KMS-11 (cell line): ENCODE measurements at regions not wholly inside any gene's neighbourhood (a gene's known extent, or its start where the extent isn't known, plus 50 kb on each side); places are given as distances from the start of the nearest gene placed in this dataset.

Experiments
- H2AFZ ChIP-seq: fragments of 200-600 bp; sonication (generic); 2 replicates; pipeline ENCODE4 v1.6.1; 2016; ENCODE audit warnings: antibody characterized with exemption, mixed run types, low read depth
- H3K27ac ChIP-seq: fragments of 200-600 bp; sonication (generic); 2 replicates; pipeline ENCODE4 v1.6.1; 2016; ENCODE audit warnings: mild to moderate bottlenecking, mixed run types
- H3K27me3 ChIP-seq: fragments of 200-600 bp; sonication (generic); 2 replicates; pipeline ENCODE4 v1.6.1; 2017; ENCODE audit warnings: mild to moderate bottlenecking, low read depth, mixed run types, moderate library complexity; ENCODE audit not compliant: insufficient read depth
- H3K36me3 ChIP-seq: fragments of 200-600 bp; sonication (generic); 2 replicates; pipeline ENCODE4 v1.6.1; 2017; ENCODE audit warnings: mild to moderate bottlenecking, mixed run types; ENCODE audit not compliant: insufficient read depth
- H3K4me1 ChIP-seq: fragments of 200-600 bp; sonication (generic); 2 replicates; pipeline ENCODE4 v1.6.1; 2016; ENCODE audit warnings: mild to moderate bottlenecking, low read depth, mixed run types; ENCODE audit not compliant: poor library complexity, severe bottlenecking
- H3K4me2 ChIP-seq: fragments of 200-600 bp; sonication (generic); 2 replicates; pipeline ENCODE4 v1.7.0; 2016; ENCODE audit warnings: mild to moderate bottlenecking, mixed run types
- H3K4me3 ChIP-seq: fragments of 200-600 bp; sonication (generic); IDR thresholded peaks from 2 replicates; pipeline ENCODE4 v1.6.1; 2017; ENCODE audit warnings: low read depth, low read length, mixed read lengths; ENCODE audit not compliant: insufficient read depth
- H3K79me2 ChIP-seq: fragments of 200-600 bp; sonication (generic); 2 replicates; pipeline ENCODE4 v1.6.1; 2016; ENCODE audit warnings: low read depth, mixed run types; ENCODE audit not compliant: insufficient read depth
- H3K9ac ChIP-seq: fragments of 200-600 bp; sonication (generic); 2 replicates; pipeline ENCODE4 v1.6.1; 2016; ENCODE audit warnings: mild to moderate bottlenecking, mixed run types
- H4K20me1 ChIP-seq: fragments of 200-600 bp; sonication (generic); 2 replicates; pipeline ENCODE4 v1.6.1; 2016; ENCODE audit warnings: mild to moderate bottlenecking, mixed run types; ENCODE audit not compliant: insufficient read depth
- TF ChIP-seq, protein P1 (sequence below): fragments of 200-600 bp; sonication (generic); conservative IDR thresholded peaks from 2 replicates; pipeline ENCODE4 v1.6.1; 2017; ENCODE audit warnings: low read depth, mild to moderate bottlenecking, antibody characterized with exemption, low read length, moderate library complexity, mixed read lengths

DNA sequence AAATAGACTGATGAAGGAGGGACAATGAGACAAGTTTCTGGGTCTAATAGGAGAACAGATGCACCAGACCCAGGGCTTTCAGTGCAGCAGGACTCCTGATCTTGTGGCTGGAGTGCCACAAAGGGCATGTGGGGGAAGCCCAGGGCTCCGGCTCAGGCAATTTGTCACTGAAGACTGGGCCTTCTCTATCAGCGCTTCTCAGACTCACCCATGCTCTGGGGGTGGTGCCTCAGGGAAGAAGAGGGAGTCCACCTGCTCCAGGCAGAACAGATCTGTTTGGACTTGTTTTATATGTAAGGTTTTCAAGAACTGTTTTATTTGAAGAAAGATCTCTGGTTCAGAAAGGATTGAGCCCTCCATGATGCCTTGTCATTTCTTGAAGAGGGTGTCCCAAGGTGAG, 112.4 kb upstream of the TLE3 start:
- Histone ChIP-seq H3K4me3 (no peak overlapping the region), H3K79me2 (no peaks in the 10 kb centered on the region), H3K36me3 (no peaks in the 10 kb centered on the region), H3K27me3 (no peaks in the 10 kb centered on the region), H4K20me1 (no peaks in the 10 kb centered on the region), H3K9ac (no peak overlapping the region), H3K4me2 (no peak overlapping the region), H3K27ac (no peak overlapping the region), H3K4me1 (no peaks in the 10 kb centered on the region), H2AFZ (no peak overlapping the region)
- TF ChIP-seq, protein P1, sequence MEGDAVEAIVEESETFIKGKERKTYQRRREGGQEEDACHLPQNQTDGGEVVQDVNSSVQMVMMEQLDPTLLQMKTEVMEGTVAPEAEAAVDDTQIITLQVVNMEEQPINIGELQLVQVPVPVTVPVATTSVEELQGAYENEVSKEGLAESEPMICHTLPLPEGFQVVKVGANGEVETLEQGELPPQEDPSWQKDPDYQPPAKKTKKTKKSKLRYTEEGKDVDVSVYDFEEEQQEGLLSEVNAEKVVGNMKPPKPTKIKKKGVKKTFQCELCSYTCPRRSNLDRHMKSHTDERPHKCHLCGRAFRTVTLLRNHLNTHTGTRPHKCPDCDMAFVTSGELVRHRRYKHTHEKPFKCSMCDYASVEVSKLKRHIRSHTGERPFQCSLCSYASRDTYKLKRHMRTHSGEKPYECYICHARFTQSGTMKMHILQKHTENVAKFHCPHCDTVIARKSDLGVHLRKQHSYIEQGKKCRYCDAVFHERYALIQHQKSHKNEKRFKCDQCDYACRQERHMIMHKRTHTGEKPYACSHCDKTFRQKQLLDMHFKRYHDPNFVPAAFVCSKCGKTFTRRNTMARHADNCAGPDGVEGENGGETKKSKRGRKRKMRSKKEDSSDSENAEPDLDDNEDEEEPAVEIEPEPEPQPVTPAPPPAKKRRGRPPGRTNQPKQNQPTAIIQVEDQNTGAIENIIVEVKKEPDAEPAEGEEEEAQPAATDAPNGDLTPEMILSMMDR, result no peak

DNA sequence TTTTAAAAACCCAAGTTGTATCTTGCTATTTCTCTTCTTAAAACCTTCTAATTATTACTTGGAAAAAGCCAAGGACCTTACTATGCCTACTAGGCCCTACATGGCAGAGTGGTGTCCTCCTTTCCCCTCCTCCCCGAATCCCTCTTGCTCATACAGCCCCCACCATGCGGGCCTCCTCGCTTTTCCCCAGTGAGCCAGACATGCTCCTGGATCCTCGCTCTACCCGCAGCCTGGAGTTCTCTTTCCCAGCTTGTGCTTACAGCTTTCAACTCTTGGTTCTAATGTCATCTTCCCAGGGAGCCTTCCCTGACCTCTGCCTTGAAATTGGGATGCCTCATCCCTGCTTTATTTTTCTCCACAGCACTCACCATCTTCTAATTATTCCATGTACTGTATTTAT, 111.8 kb upstream of the TLE3 start:
- Histone ChIP-seq H3K9ac (no peak overlapping the region), H3K4me1 (no peaks in the 10 kb centered on the region), H3K27me3 (no peaks in the 10 kb centered on the region), H4K20me1 (no peaks in the 10 kb centered on the region), H3K36me3 (no peaks in the 10 kb centered on the region), H3K4me2 (no peak overlapping the region), H2AFZ (no peak overlapping the region), H3K79me2 (no peaks in the 10 kb centered on the region), H3K27ac (no peak overlapping the region), H3K4me3 (no peak overlapping the region)
- TF ChIP-seq, protein P1, result no peak

DNA sequence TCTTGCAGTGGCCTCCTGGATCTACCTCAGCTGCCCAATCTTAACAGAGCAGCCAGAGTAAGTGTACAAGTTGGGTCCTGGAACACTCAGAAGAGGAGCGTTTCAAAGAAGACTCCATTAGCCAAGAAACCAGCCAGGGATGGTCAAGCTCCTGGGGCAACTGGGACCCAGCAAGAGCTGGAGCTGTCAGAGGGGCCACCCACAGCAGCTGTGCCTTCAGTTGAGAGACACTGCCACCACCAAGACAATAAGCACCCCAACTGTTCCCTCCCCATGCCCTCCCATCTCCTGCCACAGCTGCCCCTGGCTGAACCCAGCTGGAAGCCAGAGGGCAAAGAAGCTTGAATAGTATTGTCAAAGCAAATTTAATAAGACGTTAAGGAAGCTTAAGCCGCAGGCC, 110.6 kb upstream of the TLE3 start:
- TF ChIP-seq, protein P1, result no peak
- no peak overlapping the region for H3K4me2 ChIP-seq
- no peaks in the 10 kb centered on the region for H3K36me3 ChIP-seq
- H3K4me3 ChIP-seq, result no peak overlapping the region
- H2AFZ ChIP-seq, result no peak overlapping the region
- H3K27ac ChIP-seq, result no peak overlapping the region
- no peaks in the 10 kb centered on the region for H4K20me1 ChIP-seq
- no peaks in the 10 kb centered on the region for H3K79me2 ChIP-seq
- H3K4me1 ChIP-seq, result no peaks in the 10 kb centered on the region
- no peaks in the 10 kb centered on the region for H3K27me3 ChIP-seq
- H3K9ac ChIP-seq, result no peak overlapping the region

DNA sequence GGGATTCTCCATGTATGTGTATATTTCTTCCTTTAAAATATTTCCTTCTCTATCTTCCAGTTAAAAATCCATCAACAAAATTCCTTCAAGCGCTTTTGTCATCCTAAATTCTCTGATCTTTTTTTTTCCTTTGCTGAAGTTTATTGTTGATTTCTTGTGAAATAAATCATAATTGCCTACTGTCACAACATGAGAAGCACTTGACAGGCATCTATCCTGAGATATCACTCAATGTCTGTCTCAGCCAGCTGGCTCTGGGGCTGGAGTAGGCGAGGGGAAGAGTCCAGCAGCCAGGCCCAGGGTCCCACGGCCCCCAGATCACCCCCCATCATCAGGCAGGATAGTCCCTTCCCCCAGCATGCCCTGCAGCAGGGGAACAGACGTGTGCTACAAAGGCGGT, 109.0 kb upstream of the TLE3 start:
- Histone ChIP-seq H3K79me2 (no peaks in the 10 kb centered on the region), H3K4me1 (no peaks in the 10 kb centered on the region), H3K27ac (no peak overlapping the region), H4K20me1 (no peaks in the 10 kb centered on the region), H2AFZ (no peak overlapping the region), H3K4me3 (no peak overlapping the region), H3K27me3 (no peaks in the 10 kb centered on the region), H3K4me2 (no peak overlapping the region), H3K36me3 (no peaks in the 10 kb centered on the region), H3K9ac (no peak overlapping the region)
- TF ChIP-seq, protein P1, result no peak

DNA sequence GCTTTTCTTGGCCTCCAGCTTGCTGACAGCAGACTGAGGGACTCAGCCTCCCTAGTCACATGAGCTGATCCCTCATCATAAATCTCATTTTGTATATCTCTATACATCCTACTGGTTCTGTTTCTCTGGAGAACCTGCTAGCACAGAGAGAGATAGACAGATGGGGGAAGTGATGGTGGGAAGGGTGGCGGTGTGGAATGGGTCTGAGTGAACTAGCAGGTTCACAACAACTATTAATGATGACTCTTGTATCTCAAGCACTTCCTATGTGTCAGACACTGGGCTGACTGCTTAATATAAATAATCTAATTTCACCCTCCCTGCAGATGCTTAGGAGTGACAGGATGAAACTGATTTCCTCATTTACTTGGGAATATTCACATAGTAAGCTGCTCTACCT, 106.9 kb upstream of the TLE3 start:
- H3K4me1 ChIP-seq, result no peaks in the 10 kb centered on the region
- H3K9ac ChIP-seq, result no peak overlapping the region
- H3K36me3 ChIP-seq, result no peaks in the 10 kb centered on the region
- H3K4me2 ChIP-seq, result no peak overlapping the region
- no peaks in the 10 kb centered on the region for H3K79me2 ChIP-seq
- H3K27me3 ChIP-seq, result no peaks in the 10 kb centered on the region
- H4K20me1 ChIP-seq, result no peaks in the 10 kb centered on the region
- H3K4me3 ChIP-seq, result no peak overlapping the region
- no peak overlapping the region for H3K27ac ChIP-seq
- no peak overlapping the region for H2AFZ ChIP-seq
- TF ChIP-seq, protein P1, result no peak
